Uterus (tissue), 3 donors: ENCODE measurements at regions not wholly inside any gene's neighbourhood (a gene's known extent, or its start where the extent isn't known, plus 50 kb on each side); places are given as distances from the start of the nearest gene placed in this dataset.
"Not testable (repeated sequence)": the region's sequence is repeated elsewhere in the genome, so short reads cannot be mapped to it uniquely, and the experiment has no call there.

ENCODE experiments used
- DNase-seq, 2 donors: peaks; one replicate each; pipeline ENCODE4 v3.0.0-alpha.2; 2019 to 2020
- H3K27ac ChIP-seq, 2 donors: fragments of 200-600 bp; sonication (generic); 1 replicate in 1 of 2; 2 replicates in 1 of 2; pipeline ENCODE4 v1.5.1; 2016 to 2018
- H3K27me3 ChIP-seq, 2 donors: fragments of 200-600 bp; sonication (generic); one replicate each; pipeline ENCODE4 v1.5.1; 2018 to 2019; ENCODE audit warnings: control low read depth in 1 of 2
- H3K36me3 ChIP-seq, 2 donors: fragments of 200-600 bp; sonication (generic); one replicate each; pipeline ENCODE4 v1.5.1; 2019; ENCODE audit warnings: control low read depth in 1 of 2
- H3K4me1 ChIP-seq, 2 donors: fragments of 200-600 bp; sonication (generic); one replicate each; pipeline ENCODE4 v1.5.1; 2018 to 2019; ENCODE audit warnings: control low read depth in 1 of 2
- H3K4me3 ChIP-seq, 2 donors: fragments of 200-600 bp; sonication (generic); 1 replicate in 1 of 2; 2 replicates in 1 of 2; pipeline ENCODE4 v1.5.1; 2018 to 2019; ENCODE audit warnings: mild to moderate bottlenecking in 1 of 2
- H3K9me3 ChIP-seq, 2 donors: fragments of 200-600 bp; sonication (generic); one replicate each; pipeline ENCODE4 v1.5.1; 2019; ENCODE audit warnings: control low read depth in 1 of 2
- POLR2A ChIP-seq, 2 donors: fragments of 450-650 bp; IDR thresholded peaks; one replicate each; pipeline ENCODE4 v1.6.1; 2016; ENCODE audit warnings: antibody characterized with exemption in 2 of 2, mild to moderate bottlenecking in 1 of 2, moderate library complexity in 1 of 2
- intact Hi-C: fragments of 100-400 bp; cut with DNase I; formaldehyde crosslinking; loops from one replicate; pipeline ENCODE4 v1.15.1; 2023; ENCODE audit warnings: low total_unique reads
- TF ChIP-seq, protein P1 (sequence below), 4 experiments: fragments of 200-600 bp in 2 of 4; fragments of 450-650 bp in 2 of 4; sonication (generic) in 2 of 4; IDR thresholded peaks; one replicate each; pipeline ENCODE4 v1.5.1; 2016 to 2019; ENCODE audit warnings: antibody characterized with exemption in 4 of 4, mild to moderate bottlenecking in 2 of 4, moderate library complexity in 1 of 4
- donor health status: DM: yes; HTN: yes; CAD: no.

DNA sequence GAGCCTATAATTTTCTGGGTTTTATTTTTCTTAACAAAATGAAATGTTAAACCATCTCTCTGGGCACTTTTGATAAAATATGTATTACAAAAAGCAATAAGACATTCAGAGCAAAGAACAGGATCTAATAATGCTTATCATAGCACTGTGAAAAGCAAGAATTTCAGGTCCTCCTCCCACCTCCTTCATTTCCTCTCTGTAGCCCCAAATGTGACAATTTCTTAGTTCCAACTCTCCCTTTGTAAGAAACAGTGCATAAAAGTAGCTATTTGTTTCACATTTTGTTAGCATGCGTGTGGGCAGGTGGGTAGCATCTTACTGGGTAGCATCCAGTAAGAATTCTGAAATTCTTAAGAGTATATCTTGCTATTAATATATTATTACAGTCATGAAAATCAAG is 130.9 kb upstream of the RASA1 start:
- intact Hi-C loops, result no loop called here
- TF ChIP-seq, protein P1, sequence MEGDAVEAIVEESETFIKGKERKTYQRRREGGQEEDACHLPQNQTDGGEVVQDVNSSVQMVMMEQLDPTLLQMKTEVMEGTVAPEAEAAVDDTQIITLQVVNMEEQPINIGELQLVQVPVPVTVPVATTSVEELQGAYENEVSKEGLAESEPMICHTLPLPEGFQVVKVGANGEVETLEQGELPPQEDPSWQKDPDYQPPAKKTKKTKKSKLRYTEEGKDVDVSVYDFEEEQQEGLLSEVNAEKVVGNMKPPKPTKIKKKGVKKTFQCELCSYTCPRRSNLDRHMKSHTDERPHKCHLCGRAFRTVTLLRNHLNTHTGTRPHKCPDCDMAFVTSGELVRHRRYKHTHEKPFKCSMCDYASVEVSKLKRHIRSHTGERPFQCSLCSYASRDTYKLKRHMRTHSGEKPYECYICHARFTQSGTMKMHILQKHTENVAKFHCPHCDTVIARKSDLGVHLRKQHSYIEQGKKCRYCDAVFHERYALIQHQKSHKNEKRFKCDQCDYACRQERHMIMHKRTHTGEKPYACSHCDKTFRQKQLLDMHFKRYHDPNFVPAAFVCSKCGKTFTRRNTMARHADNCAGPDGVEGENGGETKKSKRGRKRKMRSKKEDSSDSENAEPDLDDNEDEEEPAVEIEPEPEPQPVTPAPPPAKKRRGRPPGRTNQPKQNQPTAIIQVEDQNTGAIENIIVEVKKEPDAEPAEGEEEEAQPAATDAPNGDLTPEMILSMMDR (IDR thresholded peaks at IDR 0.05), result no peak
- no peak for TF ChIP-seq POLR2A (IDR thresholded peaks at IDR 0.05)

GRCh38 chr5:87137283-87137682 is 130.4 kb upstream of the RASA1 start:
- H3K9me3 ChIP-seq, result no peaks in the 10 kb centered on the region
- TF ChIP-seq, protein P1 (IDR thresholded peaks at IDR 0.05), result no peak
- no peak for TF ChIP-seq POLR2A (IDR thresholded peaks at IDR 0.05)
- H3K27ac ChIP-seq, result no peak overlapping the region
- no peaks in the 10 kb centered on the region for H3K36me3 ChIP-seq
- no peaks in the 10 kb centered on the region for H3K27me3 ChIP-seq
- intact Hi-C loops, result no loop called here
- no peak overlapping the region for H3K4me3 ChIP-seq
- no peaks in the 10 kb centered on the region for H3K4me1 ChIP-seq
- DNase-seq, result peak in 1 of 2 donors; percentile 18

More for the DNA sequence above, 130.9 kb upstream of the RASA1 start:
- Histone ChIP-seq H3K27me3 (no peaks in the 10 kb centered on the region), H3K4me3 (no peak overlapping the region), H3K9me3 (no peaks in the 10 kb centered on the region), H3K27ac (no peak overlapping the region), H3K4me1 (no peaks in the 10 kb centered on the region), H3K36me3 (no peaks in the 10 kb centered on the region)
- no peak for DNase-seq

GRCh38 chr5:87138091-87138805 is 129.4 kb upstream of the RASA1 start:
- no peak for DNase-seq
- H3K4me3 ChIP-seq, result no peak overlapping the region
- H3K27ac ChIP-seq, result no peak overlapping the region
- no peaks in the 10 kb centered on the region for H3K9me3 ChIP-seq
- no peak for TF ChIP-seq POLR2A (IDR thresholded peaks at IDR 0.05)
- TF ChIP-seq, protein P1 (IDR thresholded peaks at IDR 0.05), result no peak
- intact Hi-C loops, result no loop called here
- H3K36me3 ChIP-seq, result no peaks in the 10 kb centered on the region
- no peaks in the 10 kb centered on the region for H3K4me1 ChIP-seq
- no peaks in the 10 kb centered on the region for H3K27me3 ChIP-seq

GRCh38 chr5:87139795-87140194 is 127.9 kb upstream of the RASA1 start:
- no peaks in the 10 kb centered on the region for H3K9me3 ChIP-seq
- H3K27ac ChIP-seq, result no peak overlapping the region
- no peaks in the 10 kb centered on the region for H3K4me1 ChIP-seq
- intact Hi-C loops, result no loop called here
- no peak for DNase-seq
- H3K4me3 ChIP-seq, result no peak overlapping the region
- TF ChIP-seq POLR2A (IDR thresholded peaks at IDR 0.05), result no peak
- TF ChIP-seq, protein P1 (IDR thresholded peaks at IDR 0.05), result no peak
- H3K27me3 ChIP-seq, result no peaks in the 10 kb centered on the region
- H3K36me3 ChIP-seq, result no peaks in the 10 kb centered on the region

DNA sequence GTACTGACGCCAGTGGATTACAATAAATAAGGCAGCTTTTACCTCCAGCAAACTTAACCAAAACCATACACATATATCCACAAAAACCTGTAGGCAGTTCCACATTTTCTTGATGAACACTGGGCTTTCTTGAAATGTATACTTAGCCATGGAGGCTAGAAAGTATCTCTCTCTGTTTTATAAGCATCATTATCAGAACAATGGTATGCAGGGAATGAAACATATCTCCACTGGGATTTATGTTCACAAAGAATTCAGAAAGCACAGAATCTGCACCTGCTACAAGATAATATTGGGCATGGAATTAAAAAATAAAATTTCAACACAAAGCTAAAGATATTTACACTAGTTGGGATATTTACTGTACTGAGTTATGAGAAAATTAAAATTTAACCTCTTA is 126.1 kb upstream of the RASA1 start:
- intact Hi-C loops, result no loop called here
- Histone ChIP-seq H3K27me3 (no peaks in the 10 kb centered on the region), H3K27ac (no peak overlapping the region), H3K4me3 (no peak overlapping the region), H3K36me3 (no peaks in the 10 kb centered on the region), H3K4me1 (no peaks in the 10 kb centered on the region), H3K9me3 (no peaks in the 10 kb centered on the region)
- no peak for DNase-seq
- TF ChIP-seq, protein P1 (IDR thresholded peaks at IDR 0.05), result no peak
- no peak for TF ChIP-seq POLR2A (IDR thresholded peaks at IDR 0.05)

- H3K4me3 ChIP-seq, DNase-seq, H3K9me3 ChIP-seq, H3K27ac ChIP-seq, H3K27me3 ChIP-seq, intact Hi-C loops, H3K4me1 ChIP-seq, H3K36me3 ChIP-seq: not testable (repeated sequence)
Measured at GRCh38 chr5:87145853-87146252, 121.8 kb upstream of the RASA1 start.
